Heart left ventricle (tissue), 16 donors: ENCODE measurements at regions not wholly inside any gene's neighbourhood (a gene's known extent, or its start where the extent isn't known, plus 50 kb on each side); places are given as distances from the start of the nearest gene placed in this dataset.

Source experiments
- ATAC-seq, 4 donors: fragments of 200-7000 bp; cut with Tn5 transposase; one replicate each; pipeline ENCODE4 v1.9.1; 2020 to 2022; ENCODE audit warnings: moderate library complexity in 4 of 4, mild to moderate bottlenecking in 3 of 4, moderate number of reproducible peaks in 1 of 4
- DNase-seq, 5 donors: peaks; one replicate each; pipeline ENCODE4 v3.0.0-alpha.2; 2020
- H3K27ac ChIP-seq, 12 donors: fragments of 200-600 bp; sonication (generic) in 4 of 12; one replicate each; pipeline versions ENCODE4 v1.5.0 to v1.8.0; 2016 to 2022; ENCODE audit warnings: mild to moderate bottlenecking in 2 of 12
- H3K27me3 ChIP-seq, 9 donors: fragments of 200-600 bp; sonication (generic) in 2 of 9; one replicate each; pipeline versions ENCODE4 v1.5.1 to v1.8.0; 2016 to 2022; ENCODE audit warnings: mild to moderate bottlenecking in 3 of 9
- H3K36me3 ChIP-seq, 9 donors: fragments of 200-600 bp; sonication (generic) in 2 of 9; one replicate each; pipeline versions ENCODE4 v1.5.0 to v1.8.0; 2018 to 2022; ENCODE audit warnings: mild to moderate bottlenecking in 2 of 9
- H3K4me1 ChIP-seq, 12 donors: fragments of 200-600 bp; sonication (generic) in 4 of 12; one replicate each; pipeline versions ENCODE4 v1.5.0 to v1.8.0; 2016 to 2022; ENCODE audit warnings: mild to moderate bottlenecking in 3 of 12
- H3K4me3 ChIP-seq, 12 donors: fragments of 200-600 bp; sonication (generic) in 4 of 12; one replicate each; pipeline versions ENCODE4 v1.5.0 to v1.8.0; 2017 to 2022; ENCODE audit warnings: mild to moderate bottlenecking in 9 of 12, moderate library complexity in 4 of 12
- H3K9me3 ChIP-seq, 12 donors: fragments of 200-600 bp; sonication (generic) in 4 of 12; one replicate each; pipeline versions ENCODE4 v1.5.0 to v1.8.0; 2016 to 2022; ENCODE audit warnings: mild to moderate bottlenecking in 1 of 12
- CTCF ChIP-seq, 12 donors: fragments of 200-600 bp; sonication (generic) in 4 of 12; IDR thresholded peaks; one replicate each; pipeline versions ENCODE4 v1.5.0 to v1.8.0; 2018 to 2022; ENCODE audit warnings: antibody characterized with exemption in 12 of 12, mild to moderate bottlenecking in 5 of 12
- POLR2A ChIP-seq, 2 donors: fragments of 450-650 bp; IDR thresholded peaks; one replicate each; pipeline ENCODE4 v1.6.1; 2017; ENCODE audit warnings: antibody characterized with exemption in 2 of 2, mild to moderate bottlenecking in 2 of 2, moderate library complexity in 2 of 2
- WGBS, 4 donors: extraction: QIAGEN DNeasy Blood & Tissue Kit in 2 of 4; methylation state at CpG; one replicate each; pipeline versions ENCODE4 v1.1.5 to v1.1.7; 2013 to 2018; 5-methylcytosine and 5-hydroxymethylcytosine counted together
- intact Hi-C, 10 donors: fragments of 100-400 bp; cut with DNase I; formaldehyde crosslinking; loops; one replicate each; pipeline versions ENCODE4 v1.11.1 to v1.14.2; 2022
- donor health status: ischemic (EF 13 %, LVEDD 7.1; RV severe dilation, severe dysfunction).
- donor health status: healthy with polysubstance abuse.
- donor health status: DM: no; HTN: yes; CAD: no.
- donor health status: DM: no; HTN: no; CAD: no.
- donor health status: ischemic (EF 25% LVEDD 6.9; RV normal size, moderate dysfunction).
- donor health status: ischemic (EF 25% LVEDD 5.7; RV mildly dilated, moderate dysfunction).
- donor health status: healthy.
- donor health status: DM: yes; HTN: yes; CAD: no.
- donor health status: ischemic (EF 35%, LVEDD 5.7; RV mildly dilated, moderate dysfunction).
- donor health status: nonischemic (EF 11% LVEDD 7.7; RV severe dilation, severe dysfunction).
- donor health status: DM: yes; HTN: yes; CAD: no.
- donor health status: PGD.
- donor health status: ischemic (EF 29% LVEDD 5.4; RV normal size, mild dysfunction).
- donor health status: nonischemic (EF 23%, LVEDD 6.1; RV moderate dilation, normal function).

DNA sequence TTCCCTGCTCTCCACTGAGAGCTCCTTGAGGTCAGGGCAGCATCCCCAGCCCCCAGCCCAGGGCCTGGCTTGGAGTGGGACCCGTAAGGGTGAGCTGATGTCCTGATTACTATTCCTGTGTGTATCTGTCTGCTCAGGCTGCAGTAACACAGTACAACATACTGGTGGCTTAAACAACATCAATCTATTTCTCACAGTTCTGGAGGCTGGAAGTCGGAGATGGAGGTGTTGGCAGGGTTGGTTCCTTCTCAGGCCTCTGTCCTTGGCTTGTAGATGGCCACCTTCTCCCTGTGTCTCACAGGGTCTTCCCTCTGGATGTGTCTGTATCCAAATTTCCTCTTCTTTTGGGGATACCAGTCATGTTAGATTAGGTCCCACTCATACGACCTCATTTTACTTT is 246.4 kb upstream of the POU3F1 start:
- DNase-seq = no peak
- Histone ChIP-seq H3K4me1 (peaks cover 0 to 8% (median 0%) of the 10 kb centered on the region in 12 donors), H3K27ac (no peak overlapping the region), H3K9me3 (no peaks in the 10 kb centered on the region), H3K36me3 (no peaks in the 10 kb centered on the region), H3K27me3 (peaks cover 0 to 23% (median 0%) of the 10 kb centered on the region in 9 donors), H3K4me3 (no peak overlapping the region)
- TF ChIP-seq CTCF (IDR thresholded peaks at IDR 0.05) (no peak), POLR2A (IDR thresholded peaks at IDR 0.05) (no peak)
- intact Hi-C loops = no loop called here
- no peak for ATAC-seq
- WGBS, 4 donors = 67 to 92% (median 88%) methylated on average over 3 of the region's 3 CpGs

- ATAC-seq = peak in 3 of 4 donors; percentile 45 to 75 (median 65)
Measured at GRCh38 chr1:38291906-38292521, 245.4 kb upstream of the POU3F1 start.

DNA sequence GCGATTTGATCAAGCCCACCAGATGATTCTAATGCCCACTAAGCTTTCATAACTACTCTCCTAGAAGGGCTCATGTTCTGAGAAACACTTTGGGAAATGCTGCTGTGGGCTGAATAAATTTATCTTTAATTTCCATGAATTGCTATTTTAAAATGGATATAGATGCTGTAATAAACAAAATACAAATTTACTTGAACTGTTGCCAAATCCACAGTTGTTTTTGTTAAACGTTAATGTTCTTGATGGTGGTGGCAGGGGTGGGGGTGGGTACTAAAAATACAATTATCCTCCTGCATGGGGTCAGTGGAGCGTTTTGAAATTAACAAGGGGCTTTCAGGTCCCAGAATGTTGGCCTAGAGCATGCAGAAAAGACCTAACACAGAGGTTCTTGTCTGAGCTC is 244.7 kb upstream of the POU3F1 start:
- DNase-seq (no peak), ATAC-seq (no peak)
- intact Hi-C loops = no loop called here
- peaks cover 0 to 8% (median 0%) of the 10 kb centered on the region in 12 donors for H3K4me1 ChIP-seq
- H3K4me3 ChIP-seq = no peak overlapping the region
- 44 to 60% (median 49%) methylated on average over 3 of the region's 3 CpGs for WGBS, 4 donors
- no peak overlapping the region for H3K27ac ChIP-seq
- peaks cover 0 to 18% (median 0%) of the 10 kb centered on the region in 9 donors for H3K27me3 ChIP-seq
- TF ChIP-seq POLR2A (IDR thresholded peaks at IDR 0.05) (no peak), CTCF (IDR thresholded peaks at IDR 0.05) (no peak)
- no peaks in the 10 kb centered on the region for H3K36me3 ChIP-seq
- no peaks in the 10 kb centered on the region for H3K9me3 ChIP-seq

More at GRCh38 chr1:38291906-38292521, 245.4 kb upstream of the POU3F1 start:
- 8 to 28% (median 17%) methylated on average over 16 to 26 of the region's 26 CpGs for WGBS, 4 donors
- Histone ChIP-seq H3K27ac (no peak overlapping the region), H3K27me3 (peaks cover 0 to 18% (median 0%) of the 10 kb centered on the region in 9 donors), H3K36me3 (no peaks in the 10 kb centered on the region), H3K9me3 (no peaks in the 10 kb centered on the region), H3K4me3 (peak overlapping the region in 8 of 12 donors; percentile 4 to 43 (median 24)), H3K4me1 (peaks cover 0 to 8% (median 0%) of the 10 kb centered on the region in 12 donors)
- peak in 1 of 5 donors; percentile 33 for DNase-seq
- TF ChIP-seq POLR2A (IDR thresholded peaks at IDR 0.05) (no peak), CTCF (IDR thresholded peaks at IDR 0.05) (no peak)
- intact Hi-C loops = no loop called here

DNA sequence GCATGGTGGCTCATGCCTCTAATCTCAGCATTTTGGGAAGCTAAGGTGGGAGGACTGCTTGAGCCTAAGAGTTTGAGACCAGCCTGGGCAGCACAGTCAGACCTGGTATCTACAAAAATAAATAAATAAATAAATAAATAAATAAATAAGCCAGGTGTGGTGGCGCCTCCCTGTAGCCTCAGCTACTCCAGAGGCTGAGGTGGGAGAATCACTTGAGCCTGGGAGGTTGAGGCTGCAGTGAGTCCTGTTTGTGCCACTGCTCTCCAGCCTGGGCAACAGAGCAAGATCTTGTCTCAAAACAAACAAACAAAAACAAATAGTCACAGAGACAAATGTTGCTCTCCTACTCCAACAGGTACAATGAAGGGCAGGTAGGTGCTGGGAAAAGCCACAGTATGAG is 242.4 kb upstream of the POU3F1 start:
- H3K36me3 ChIP-seq = no peaks in the 10 kb centered on the region
- intact Hi-C loops = no loop called here
- 79 to 96% (median 96%) methylated on average over 1 of the region's 1 CpG for WGBS, 4 donors
- no peak overlapping the region for H3K4me3 ChIP-seq
- no peaks in the 10 kb centered on the region for H3K9me3 ChIP-seq
- DNase-seq (no peak), ATAC-seq (no peak)
- no peak overlapping the region for H3K27ac ChIP-seq
- TF ChIP-seq POLR2A (IDR thresholded peaks at IDR 0.05) (no peak), CTCF (IDR thresholded peaks at IDR 0.05) (no peak)
- H3K4me1 ChIP-seq = peaks cover 0 to 8% (median 0%) of the 10 kb centered on the region in 12 donors
- peaks cover 0 to 15% (median 0%) of the 10 kb centered on the region in 9 donors for H3K27me3 ChIP-seq
